ENCODE measurements at regions not wholly inside any gene's neighbourhood (a gene's known extent, or its start where the extent isn't known, plus 50 kb on each side); places are given as distances from the start of the nearest gene placed in this dataset.

DNA sequence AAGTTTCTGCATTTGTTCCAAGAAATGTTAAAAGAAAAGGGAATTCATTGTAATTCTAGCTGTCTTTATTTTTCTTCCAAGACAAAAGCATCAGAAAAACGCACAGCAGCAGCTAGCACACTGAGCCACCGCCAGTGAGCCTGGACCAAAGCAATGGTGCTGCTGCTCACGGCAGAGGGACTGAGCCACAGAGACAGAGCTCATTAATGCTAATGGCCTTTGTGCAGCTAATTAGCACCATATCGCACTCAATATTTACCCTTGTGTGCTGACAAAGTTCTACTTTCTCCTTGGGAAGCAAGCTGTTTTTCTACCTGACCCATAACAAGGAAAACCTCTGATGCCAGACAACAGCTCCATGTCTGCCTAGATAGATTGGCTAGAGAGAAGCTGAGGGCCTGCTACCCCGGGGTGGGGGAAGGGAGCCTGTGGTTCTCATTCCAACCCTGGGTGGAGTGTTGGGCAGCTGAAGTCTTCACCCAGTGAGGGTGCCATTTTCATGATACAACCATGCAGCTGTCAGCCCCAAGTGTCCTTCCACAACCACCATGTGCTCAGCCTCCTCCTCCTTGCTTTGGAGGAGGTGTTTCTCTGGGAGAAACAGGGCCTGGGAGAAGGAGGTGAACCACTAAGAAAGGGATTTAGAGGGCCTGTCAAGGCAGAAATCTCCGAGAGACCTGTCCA, 131.1 kb upstream of the NCAM1 start:
- no peak for DNase-seq

DNA sequence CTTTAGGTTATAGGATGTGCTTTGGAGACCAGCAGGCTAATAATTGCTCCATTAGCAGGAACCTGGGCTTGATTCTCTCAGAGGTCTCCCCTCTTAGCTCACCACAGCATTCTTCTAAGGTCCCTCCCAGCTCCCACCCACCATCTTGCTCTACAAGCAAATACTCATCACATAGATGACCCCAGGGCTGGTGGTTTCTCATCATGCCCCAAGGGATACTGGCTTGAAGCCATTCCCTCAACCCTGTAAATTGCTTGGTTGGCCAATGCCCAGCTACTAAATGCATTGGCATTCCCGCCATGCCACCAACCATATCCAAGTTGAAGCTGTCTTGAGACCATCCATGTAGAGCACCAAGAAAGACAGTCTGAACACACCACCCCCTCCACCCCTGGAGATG, 130.2 kb upstream of the NCAM1 start:
- DNase-seq: no peak

DNA sequence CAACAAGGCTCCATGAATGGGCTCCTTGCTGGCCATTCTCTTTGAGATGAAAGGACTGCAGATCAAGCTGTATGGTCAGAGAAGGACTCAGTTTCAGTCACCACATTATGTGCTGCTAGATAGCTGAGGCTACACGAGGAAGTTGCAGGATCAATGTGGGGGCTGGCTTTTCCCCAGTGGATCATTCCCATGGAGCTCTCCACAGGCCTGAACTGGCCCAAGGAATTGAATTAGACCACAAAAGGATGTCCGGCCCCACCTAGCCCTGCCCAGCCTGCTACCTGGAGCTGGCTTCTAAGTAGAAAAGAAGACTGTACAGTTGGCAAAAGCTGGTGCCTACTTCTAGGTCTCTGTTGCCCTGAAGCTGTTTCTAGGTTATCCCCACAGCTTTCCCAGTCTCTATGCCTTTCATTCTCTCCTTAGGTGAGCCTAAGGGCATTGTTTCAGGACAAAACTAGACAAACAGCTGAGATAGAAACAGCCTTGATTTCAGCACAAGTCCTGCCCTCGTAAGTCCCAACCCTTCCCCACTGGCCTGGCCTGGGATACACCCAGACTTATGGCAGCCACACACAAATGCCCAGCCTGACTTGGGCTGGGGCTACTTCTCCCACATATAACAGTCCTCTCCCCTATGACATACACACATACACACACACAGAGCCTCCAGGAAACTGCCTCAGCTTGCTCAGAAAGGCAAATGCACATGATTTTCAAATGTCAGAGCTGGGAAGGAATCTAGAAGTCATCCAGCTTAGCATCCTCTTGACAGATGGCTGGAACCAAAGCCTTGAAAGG, 129.1 kb upstream of the NCAM1 start:
- DNase-seq: no peak

DNA sequence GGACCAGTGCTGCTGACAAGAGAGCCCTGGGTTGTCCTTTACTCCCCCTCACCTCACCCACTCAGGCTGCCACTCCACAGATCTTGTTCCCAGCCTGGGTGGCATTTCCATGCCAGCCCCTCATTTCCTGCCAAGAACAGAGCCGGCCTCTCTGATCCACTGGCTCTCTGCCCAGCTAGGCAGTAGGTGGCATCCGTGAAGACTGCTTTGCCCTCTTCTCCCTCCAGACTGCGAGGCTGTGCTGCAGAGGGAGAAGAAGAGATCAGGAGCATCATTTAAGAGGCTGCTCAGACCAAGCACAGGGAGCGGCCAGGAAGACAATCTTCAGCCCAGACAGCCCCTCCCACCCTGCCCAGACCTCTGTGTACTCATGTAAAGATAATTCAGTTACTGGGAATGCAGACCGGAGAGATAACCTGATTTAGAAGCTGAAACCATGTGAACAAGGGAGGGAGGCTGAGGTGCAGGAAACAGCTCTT, 126.9 kb upstream of the NCAM1 start:
- DNase-seq: peak; percentile 39

DNA sequence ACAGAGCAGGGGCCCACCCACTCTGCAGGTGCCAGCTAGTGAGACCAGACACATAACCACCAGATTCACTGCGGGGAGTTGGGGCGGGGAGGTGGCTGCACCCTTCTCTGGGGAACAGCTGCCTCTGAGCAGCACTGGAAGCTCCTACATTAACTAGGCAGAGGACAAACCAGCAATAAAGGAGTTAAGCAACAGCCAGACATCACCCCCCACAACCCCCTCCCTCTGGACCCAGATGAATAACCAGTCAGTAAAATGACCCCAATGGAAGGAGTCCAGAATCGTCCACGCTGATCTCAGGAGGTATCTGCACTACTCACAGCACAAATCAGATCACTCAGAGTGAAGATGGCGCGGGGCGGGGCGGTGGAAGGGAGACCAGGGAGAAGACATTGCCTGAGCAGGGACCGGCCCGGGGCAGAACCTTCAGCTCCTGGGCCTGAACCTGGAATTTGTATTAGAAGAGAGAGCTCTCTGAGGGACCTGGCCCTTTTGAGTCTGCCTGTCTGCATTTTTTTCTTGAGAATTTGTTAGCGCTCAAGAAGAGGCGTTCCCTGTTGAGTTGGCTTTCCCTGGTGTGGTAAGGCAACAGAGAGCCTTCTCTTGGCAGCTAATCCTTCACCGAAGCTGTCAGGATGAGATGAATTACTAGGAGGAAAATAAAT, 125.5 kb upstream of the NCAM1 start:
- DNase-seq: peak; percentile 53

DNA sequence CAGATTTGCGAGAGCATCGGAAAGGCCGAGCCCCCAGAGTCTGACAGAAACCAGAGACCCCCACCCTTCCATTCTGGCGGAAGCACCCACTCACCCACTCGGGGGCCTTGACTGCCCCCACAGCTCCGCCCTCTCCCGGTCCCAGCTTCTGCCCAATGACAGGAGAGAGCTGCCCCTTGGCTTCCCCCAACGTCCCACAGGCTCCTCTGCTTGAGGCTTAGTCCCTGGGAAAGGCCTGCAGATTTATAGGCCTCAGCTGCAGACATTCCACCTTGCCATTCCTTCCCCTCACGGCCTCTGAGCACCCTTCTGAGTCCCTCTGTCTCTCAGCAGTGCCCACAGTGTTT, 125.0 kb upstream of the NCAM1 start:
- DNase-seq: no peak

DNA sequence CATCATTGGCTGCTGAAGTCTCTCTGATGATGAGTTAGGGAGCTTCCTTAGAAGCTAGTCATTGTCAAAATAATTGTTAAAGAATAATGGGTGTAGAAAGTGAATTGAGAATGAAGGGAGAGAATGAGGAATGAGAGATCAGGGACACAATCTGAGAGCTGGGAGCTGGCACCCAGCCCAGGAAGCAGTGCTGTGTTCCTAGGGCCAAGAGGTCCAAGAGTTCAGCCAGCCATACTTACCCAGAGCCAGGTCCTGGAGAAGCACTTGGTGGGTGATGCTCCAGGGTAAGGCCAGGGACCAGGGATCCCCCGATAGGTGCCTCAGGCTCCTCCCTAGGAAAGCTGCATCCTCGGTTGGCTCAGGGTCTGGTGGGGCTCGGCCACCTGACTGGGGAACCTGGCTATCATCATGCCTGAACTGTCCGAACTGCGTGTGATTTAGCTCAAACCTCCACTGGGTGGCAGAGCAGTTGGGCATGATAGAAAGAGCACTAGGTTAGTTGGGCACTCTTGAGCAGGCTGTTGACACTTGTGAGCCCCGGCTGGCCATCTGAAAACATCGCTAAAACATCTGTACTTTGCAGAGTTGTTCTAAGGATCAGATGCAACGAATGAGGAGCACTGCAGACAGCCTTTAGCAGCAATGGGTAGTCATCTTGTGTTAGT, 123.9 kb upstream of the NCAM1 start:
- DNase-seq: no peak

DNA sequence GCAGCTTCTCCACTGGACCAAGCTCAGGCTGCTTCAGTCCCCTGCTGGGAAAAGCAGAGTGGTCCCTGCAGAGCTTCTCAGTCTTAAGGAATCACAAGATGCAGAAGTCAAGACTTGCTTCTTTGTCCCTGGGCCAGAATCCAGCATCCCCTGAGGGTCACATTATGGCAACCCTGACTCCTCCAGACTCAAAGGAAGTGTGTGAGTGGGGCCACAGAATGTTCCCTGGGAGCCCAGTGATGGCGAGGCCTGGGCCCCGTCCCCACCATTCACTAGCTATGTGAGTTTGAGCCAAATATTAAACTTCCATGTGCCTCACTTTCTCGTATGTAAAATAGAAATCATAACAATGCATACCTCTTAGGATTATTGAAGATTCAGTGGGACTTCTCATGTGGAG, 122.2 kb upstream of the NCAM1 start:
- no peak for DNase-seq

DNA sequence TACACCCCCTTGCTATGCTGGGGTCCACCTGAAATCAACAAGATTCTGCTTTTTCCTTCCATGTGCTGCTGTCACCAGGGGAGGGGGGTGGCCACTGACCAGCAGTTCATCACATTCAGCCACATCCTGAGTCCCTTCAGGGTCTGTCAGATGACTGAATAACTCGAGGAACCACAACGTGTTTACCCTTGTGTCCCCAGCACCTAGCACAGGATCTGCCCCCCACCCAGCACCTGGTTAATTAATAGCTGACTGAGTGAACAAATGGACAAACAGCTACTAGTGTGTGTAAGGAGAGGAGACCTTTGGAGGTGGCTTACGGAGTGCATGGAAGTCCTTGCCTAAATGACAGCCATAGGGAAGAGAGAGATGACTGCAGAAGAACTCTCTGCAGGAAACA, 119.5 kb upstream of the NCAM1 start:
- no peak for DNase-seq

DNA sequence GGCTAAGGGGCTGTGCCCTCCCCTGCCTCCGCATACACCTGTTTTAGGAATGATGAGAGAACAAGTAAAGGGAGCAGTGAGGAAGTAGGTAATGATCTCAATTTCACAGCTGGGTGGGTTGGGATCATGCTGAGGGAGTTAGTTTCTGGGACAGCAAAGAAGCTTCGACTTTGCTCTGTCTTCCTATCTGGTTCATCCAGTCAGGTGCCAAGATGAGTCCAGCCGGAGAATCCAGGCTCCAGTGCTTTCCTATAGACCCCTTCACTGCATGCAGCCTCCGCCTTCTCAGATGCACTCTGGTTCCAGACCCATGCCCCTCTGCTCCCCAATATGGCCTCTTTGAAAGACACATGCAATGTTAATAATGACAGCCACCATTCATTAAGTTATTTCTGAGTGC, 119.1 kb upstream of the NCAM1 start:
- DNase-seq: no peak

DNA sequence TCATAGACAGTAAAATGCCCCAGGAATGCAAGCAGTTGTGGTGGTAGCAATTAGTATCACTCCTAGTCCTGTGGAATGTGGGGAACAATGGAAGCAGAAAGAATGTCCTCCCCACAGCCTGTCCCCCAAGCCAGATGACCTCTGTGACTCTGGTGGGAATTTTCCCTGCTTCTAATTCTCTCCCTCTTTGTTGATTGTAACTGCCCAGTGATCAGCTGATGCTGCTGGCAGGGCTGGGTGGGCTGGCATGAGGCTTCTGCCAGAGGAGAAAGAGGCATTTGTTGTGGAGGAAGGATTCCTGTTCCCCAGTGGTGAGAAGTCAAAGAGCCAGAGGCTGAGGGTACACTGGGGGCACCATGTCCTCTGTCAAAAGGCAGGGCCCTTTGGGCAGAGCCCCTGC, 116.7 kb upstream of the NCAM1 start:
- peak; percentile 71 for DNase-seq

DNA sequence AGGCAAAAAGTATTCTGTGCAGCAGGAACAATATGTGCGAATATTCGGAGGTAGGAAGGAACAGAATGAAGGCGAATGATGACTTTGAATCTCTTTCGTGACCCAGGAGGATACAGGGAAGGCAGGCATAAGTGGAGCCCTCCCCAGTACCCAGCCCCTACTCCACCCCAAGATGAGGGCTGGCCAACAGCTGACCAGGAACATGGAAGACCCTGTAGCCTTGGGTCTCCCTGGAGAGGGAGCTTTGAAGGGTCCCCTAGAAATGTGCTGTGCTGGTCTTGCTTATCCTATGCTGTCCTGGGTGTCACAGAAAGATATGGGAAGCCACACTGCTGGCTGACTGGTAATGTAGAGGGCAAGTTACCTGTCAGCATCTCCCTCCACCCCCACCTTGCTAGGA, 113.7 kb upstream of the NCAM1 start:
- DNase-seq: no peak

DNA sequence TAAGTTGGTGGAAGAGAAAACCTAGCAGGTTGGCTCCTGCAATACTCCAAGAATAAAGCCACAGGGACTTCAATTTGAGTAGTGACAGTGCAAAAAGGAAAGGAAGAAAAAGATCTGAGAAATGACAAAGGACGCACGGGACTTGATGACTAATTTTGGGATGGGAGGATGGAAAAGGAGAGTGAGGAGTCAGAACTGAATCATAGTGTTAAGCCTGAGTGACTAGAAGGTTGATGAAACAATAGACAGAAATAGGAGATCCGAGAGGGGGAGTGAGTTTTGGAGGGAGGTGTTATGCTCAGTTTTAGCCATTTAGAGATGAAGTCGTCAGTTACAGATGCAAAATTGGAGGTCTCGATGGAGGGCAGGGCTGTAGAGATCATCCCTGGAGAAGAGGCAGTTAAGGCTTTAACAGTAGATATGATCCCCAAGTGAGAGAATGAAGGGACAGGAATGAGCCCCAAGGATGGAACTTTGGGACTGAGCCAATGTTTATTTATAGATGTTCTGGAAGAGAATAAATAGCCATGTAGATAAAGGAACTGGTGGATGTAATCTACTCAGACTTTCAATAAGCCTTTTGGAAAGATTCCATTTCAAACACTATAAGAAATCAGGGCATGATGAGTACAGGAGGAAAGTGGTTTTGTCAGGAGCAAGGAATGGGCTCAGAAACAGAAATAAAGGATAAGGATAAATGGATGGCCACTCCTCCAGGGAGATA, 108.9 kb upstream of the NCAM1 start:
- no peak for DNase-seq

DNA sequence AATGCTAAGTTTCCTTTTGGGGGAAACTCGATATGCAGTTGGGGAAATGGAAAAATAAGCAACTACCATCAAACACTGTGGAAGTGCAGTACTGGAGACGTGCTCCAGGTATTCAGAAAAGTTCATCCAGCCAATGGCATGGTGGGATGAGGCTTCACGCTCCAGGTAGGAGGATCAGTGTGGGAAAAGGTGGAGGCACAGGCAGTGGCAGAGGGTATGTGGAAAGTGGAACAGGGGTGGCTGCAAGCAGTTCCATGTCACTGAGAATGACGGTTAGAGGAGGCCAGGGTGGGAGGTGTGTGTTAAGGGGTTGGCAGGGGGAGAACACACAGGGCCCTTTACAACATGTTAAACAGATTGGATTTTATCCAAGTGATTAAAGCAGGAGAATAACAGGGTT, 105.1 kb upstream of the NCAM1 start:
- DNase-seq: no peak

DNA sequence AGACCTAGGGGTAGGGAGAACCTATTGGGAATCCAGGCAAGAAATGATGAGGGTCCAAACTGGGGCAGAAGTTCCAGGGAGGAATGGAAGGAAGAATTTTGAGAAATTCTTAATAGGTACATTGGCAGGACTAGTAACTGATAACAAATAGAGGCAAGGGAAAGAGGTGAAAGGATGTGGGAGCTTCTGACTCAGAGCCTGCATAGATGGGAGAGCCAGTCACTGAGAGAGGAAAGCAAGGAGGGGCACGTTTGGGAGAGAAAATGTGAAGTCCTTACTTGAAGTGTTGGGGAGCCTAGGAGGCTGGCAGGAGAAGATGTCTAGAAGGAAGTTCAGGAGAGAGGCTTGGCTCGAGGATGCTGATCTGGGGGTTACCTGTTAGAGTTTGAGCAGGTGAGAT, 104.6 kb upstream of the NCAM1 start:
- DNase-seq: no peak

DNA sequence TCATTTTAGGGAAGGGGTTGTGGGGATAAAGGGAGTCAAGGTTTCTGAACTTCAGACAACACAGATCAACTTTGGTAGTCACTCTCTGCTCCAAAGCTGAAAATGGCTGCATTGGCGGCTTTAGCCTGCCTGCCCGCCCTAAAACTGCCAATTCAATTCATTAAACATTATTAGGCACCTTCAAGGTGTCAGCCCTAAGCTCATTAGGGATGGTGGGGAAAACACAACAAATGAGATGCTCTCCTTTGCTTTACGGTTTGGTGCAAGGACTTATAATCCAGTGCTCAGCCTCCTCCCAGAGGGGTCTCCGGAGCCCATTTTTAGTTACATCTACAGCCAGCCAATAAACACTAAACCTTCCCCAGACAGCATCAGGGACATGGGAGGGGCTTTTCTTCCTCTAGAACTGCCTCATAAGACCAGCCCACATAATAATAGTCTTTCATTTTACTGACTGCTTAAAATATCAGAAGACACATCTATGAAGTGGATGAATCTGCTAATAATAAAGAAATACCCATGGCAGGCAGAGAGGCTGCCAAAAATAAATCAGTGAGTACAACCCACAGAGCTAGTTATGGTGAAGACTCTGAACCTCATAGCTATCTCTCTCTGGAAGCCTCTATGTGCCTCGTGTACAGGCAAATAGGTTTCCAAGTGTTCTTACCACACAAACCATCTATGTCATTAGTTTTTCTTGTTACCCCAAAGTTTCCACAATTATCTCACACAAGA, 102.8 kb upstream of the NCAM1 start:
- no peak for DNase-seq

DNA sequence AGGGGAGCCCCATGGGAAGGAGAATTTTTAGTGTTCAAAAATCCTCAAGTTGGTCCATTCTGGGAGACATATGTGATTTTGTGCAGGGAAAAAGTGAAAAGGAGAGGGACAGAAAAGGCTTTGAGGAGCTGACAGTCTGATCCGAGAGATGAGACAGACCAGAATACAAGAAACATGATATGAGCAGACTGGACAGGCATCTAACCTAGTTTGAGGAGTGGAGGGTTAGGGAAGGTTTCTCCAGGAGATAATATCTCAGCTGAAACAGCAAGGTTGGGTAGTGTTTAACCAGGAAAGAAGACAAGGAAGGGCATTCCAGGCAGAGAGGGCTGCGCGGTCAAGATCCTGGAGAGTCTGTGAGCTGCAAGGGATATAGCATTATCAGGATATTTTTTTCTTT, 101.4 kb upstream of the NCAM1 start:
- DNase-seq: no peak

DNA sequence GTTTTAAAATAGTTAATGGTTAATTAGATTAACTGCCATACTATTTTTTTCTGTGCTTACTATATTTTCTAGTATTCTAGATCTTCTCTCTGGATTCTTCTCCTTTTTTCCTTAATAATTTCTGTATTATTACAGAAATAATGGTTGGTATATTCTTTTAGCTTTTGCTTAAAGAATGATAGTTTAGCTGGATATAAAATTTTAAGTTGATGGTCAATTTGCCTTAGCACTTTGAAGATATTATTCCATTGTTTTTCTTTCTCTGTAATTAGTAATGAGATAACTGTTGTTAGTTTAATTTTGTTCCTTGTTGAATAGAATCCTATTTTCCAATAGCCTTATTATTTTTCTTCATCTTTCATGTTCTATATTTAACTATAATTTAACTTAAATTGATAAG, 99.9 kb upstream of the NCAM1 start:
- DNase-seq: no peak

DNA sequence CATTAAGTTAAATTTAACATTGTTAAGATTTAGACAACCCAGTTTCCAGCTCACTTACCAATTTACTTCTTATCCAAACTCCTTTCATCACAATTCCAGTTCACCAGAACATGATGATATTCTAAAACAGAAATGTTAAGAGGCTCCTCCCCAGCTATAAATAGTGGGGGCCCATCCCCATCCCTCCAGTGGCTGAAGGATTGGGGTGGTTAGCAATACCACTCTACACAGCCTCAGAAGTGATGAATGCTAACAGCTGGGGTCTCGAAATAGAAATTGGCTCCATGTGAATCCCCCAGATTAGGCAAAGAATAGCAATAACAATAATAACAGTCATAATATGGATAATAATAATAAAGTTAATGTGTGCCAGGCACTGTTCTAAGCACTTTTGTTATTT, 97.9 kb upstream of the NCAM1 start:
- DNase-seq: no peak

DNA sequence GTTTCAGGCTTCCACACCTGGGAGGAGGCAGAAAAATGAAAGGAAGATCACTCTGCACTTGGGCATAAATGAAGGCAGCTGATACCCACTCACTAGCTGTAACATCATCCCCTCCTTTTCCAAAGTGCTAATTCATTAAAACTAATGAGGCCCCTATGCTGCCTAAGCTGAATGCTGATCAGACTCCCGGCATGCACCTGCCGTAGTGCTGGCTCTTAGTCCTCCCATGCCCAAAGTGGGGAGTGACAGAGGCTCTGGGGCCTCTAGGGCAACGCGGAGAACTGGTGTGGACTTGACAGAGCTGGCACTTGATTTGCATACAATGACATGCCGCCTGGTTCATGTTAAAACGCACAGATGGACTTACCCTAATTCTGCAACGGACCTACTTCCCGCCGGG, 96.5 kb upstream of the NCAM1 start:
- DNase-seq: no peak

DNA sequence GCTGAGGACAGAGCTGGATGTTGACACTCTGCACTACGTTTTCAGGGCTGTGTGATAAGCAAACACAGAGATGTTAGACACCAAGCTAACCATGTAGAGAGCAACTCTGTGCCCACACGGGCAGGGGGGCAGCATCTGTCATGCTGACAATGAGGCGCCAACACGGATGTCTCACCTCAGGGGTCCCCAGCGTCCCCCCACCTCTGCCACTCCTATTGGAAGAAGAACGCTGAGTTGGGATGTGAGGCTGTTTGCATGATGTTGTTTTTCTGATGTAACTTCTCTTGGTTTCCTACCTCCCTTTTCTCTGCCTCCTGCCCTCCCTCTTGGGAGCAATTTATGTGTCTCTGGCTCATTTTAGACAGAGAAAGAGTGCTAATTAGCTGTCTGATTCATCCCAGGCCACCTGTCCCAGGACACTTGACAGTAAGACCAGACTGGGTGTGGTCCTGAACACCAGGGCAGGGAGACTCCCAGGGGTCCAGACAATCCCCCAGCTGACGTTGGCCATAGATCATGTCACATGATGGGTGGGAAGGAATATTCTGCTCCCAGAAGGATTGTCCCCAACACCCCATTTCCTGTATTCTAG, 89.2 kb upstream of the NCAM1 start:
- DNase-seq: no peak

DNA sequence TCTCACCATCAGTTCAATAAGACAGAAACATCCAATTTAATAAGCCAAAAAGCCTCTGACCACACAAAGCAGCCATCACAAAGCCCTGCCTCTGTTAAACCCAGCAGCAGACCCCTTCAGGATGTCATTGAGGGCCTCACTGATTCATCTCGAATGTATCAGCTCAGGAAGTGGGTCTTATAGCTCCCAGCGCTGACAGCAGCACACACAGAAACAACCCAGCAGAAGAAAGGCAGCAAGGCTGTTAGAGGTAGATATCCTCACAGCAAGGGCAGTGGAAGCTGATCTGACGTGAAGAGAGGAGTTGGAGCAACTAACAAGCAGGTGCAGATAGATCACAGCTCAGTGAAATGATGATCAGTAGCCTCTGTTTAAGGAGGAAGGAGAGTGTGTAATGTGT, 86.2 kb upstream of the NCAM1 start:
- no peak for DNase-seq
